ENCODE measurements at regions not wholly inside any gene's neighbourhood (a gene's known extent, or its start where the extent isn't known, plus 50 kb on each side); places are given as distances from the start of the nearest gene placed in this dataset.

DNA sequence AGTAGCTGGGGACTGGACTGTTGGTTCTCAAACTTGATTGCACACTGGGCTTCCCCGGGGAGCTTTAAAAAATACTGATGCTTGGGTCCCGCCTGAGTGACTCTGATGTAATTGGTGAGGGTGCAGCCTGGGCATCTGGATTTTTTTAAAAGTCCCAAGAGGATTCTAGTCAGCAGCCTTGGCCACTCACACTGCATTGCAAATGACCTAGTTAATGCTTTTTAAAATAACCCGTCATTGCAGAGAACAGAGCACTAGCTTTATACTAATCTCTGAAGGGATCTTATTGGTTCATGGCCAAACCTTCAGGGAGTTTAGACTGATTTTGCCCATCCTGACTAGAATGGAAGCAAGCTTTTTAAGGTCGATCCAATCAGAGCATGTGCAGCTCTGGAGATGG lies 310.6 kb upstream of the PROK2 start:
- no peak for TF ChIP-seq POLR2AphosphoS5 (IDR thresholded peaks at IDR 0.05; ENCODE audit: low read depth)
- TF ChIP-seq, protein P1, sequence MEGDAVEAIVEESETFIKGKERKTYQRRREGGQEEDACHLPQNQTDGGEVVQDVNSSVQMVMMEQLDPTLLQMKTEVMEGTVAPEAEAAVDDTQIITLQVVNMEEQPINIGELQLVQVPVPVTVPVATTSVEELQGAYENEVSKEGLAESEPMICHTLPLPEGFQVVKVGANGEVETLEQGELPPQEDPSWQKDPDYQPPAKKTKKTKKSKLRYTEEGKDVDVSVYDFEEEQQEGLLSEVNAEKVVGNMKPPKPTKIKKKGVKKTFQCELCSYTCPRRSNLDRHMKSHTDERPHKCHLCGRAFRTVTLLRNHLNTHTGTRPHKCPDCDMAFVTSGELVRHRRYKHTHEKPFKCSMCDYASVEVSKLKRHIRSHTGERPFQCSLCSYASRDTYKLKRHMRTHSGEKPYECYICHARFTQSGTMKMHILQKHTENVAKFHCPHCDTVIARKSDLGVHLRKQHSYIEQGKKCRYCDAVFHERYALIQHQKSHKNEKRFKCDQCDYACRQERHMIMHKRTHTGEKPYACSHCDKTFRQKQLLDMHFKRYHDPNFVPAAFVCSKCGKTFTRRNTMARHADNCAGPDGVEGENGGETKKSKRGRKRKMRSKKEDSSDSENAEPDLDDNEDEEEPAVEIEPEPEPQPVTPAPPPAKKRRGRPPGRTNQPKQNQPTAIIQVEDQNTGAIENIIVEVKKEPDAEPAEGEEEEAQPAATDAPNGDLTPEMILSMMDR (conservative IDR thresholded peaks at IDR 0.05; ENCODE audit: low read depth in 2 of 2), result no peak
- TF ChIP-seq NANOG (IDR thresholded peaks at IDR 0.05; ENCODE audit: borderline replicate concordance), result no peak
- TF ChIP-seq, protein P2, sequence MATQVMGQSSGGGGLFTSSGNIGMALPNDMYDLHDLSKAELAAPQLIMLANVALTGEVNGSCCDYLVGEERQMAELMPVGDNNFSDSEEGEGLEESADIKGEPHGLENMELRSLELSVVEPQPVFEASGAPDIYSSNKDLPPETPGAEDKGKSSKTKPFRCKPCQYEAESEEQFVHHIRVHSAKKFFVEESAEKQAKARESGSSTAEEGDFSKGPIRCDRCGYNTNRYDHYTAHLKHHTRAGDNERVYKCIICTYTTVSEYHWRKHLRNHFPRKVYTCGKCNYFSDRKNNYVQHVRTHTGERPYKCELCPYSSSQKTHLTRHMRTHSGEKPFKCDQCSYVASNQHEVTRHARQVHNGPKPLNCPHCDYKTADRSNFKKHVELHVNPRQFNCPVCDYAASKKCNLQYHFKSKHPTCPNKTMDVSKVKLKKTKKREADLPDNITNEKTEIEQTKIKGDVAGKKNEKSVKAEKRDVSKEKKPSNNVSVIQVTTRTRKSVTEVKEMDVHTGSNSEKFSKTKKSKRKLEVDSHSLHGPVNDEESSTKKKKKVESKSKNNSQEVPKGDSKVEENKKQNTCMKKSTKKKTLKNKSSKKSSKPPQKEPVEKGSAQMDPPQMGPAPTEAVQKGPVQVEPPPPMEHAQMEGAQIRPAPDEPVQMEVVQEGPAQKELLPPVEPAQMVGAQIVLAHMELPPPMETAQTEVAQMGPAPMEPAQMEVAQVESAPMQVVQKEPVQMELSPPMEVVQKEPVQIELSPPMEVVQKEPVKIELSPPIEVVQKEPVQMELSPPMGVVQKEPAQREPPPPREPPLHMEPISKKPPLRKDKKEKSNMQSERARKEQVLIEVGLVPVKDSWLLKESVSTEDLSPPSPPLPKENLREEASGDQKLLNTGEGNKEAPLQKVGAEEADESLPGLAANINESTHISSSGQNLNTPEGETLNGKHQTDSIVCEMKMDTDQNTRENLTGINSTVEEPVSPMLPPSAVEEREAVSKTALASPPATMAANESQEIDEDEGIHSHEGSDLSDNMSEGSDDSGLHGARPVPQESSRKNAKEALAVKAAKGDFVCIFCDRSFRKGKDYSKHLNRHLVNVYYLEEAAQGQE (IDR thresholded peaks at IDR 0.05; ENCODE audit: unreplicated experiment), result no peak
